ENCODE measurements at regions not wholly inside any gene's neighbourhood (a gene's known extent, or its start where the extent isn't known, plus 50 kb on each side); places are given as distances from the start of the nearest gene placed in this dataset.

DNA sequence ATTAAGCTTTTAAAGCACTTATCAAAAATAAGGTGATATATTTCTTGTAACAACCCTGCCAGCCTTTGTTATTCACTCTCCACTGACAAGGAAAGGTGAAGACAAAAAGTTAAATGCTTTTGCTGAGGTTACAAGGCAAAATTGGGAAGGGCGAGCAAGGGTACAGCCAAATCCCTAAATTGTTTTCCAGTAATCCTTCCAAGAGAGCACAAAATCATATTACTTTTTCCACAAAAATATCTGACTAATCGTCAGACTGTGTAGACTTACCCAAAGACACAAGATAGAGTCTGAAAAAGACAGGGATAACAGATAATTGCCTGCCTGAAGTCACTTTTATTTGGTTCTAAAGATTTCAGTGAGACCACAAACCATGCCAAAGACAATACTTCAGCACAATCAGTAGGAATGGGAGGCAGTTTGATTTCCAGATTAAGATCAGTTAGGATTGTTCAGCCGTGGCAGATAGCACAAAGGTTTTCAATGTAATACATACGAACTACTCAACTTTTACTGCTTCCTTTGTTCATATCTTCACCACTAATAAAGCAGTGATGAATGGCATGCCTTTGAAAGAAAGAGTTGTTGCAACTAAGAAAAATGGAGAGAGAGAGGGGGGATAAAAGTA, 383.8 kb upstream of the TUSC1 start:
- no peak for DNase-seq (ENCODE audit: extremely low spot score in 2 of 2)
- Histone ChIP-seq H3K27ac (no peak overlapping the region), H3K27me3 (no peaks in the 10 kb centered on the region), H3K36me3 (no peaks in the 10 kb centered on the region), H3K4me1 (no peaks in the 10 kb centered on the region), H3K9me3 (no peaks in the 10 kb centered on the region), H3K4me3 (no peak overlapping the region)
- TF ChIP-seq POLR2AphosphoS5 (IDR thresholded peaks at IDR 0.05; ENCODE audit: insufficient read depth in 1 of 2, low read depth in 1 of 2) = no peak
- TF ChIP-seq CTCF (IDR thresholded peaks at IDR 0.05) = no peak
- TF ChIP-seq POLR2A (IDR thresholded peaks at IDR 0.05) = no peak
- intact Hi-C loops (cut with DNase I) = no loop called here

GRCh38 chr9:26058111-26058895, 380.1 kb upstream of the TUSC1 start:
- no peak overlapping the region for H3K4me3 ChIP-seq
- H3K36me3 ChIP-seq = no peaks in the 10 kb centered on the region
- no peaks in the 10 kb centered on the region for H3K27me3 ChIP-seq
- H3K4me1 ChIP-seq = no peaks in the 10 kb centered on the region
- H3K27ac ChIP-seq = no peak overlapping the region
- DNase-seq (ENCODE audit: extremely low spot score in 2 of 2) = no peak
- no peak for TF ChIP-seq POLR2AphosphoS5 (IDR thresholded peaks at IDR 0.05; ENCODE audit: insufficient read depth in 1 of 2, low read depth in 1 of 2)
- TF ChIP-seq CTCF (IDR thresholded peaks at IDR 0.05) = no peak
- no peak for TF ChIP-seq POLR2A (IDR thresholded peaks at IDR 0.05)
- intact Hi-C loops (cut with DNase I) = no loop called here
- H3K9me3 ChIP-seq = no peaks in the 10 kb centered on the region

DNA sequence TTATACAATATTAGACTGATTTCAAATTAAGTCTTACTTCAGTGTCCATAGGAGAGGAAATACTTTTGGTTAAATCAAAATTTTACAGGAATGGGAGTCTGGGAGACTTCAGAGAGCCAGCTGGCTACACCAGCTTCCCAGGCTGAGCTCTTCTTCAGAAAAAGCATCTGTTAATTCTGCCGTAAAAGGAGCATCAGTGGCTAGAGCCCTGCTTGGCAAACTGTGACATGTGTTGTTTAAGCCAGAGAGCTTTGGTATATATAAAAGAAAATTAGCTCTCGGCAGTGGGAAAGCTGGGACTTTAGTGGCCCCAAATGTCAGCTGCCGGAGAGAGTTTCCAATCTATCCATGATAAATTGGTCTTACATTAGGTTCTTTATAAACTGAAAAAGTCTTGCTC, 378.8 kb upstream of the TUSC1 start:
- Histone ChIP-seq H3K4me1 (no peaks in the 10 kb centered on the region), H3K27me3 (no peaks in the 10 kb centered on the region), H3K4me3 (no peak overlapping the region), H3K36me3 (no peaks in the 10 kb centered on the region), H3K9me3 (no peaks in the 10 kb centered on the region), H3K27ac (no peak overlapping the region)
- no peak for TF ChIP-seq CTCF (IDR thresholded peaks at IDR 0.05)
- TF ChIP-seq POLR2AphosphoS5 (IDR thresholded peaks at IDR 0.05; ENCODE audit: insufficient read depth in 1 of 2, low read depth in 1 of 2) = no peak
- no peak for TF ChIP-seq POLR2A (IDR thresholded peaks at IDR 0.05)
- intact Hi-C loops (cut with DNase I) = no loop called here
- DNase-seq (ENCODE audit: extremely low spot score in 2 of 2) = no peak

DNA sequence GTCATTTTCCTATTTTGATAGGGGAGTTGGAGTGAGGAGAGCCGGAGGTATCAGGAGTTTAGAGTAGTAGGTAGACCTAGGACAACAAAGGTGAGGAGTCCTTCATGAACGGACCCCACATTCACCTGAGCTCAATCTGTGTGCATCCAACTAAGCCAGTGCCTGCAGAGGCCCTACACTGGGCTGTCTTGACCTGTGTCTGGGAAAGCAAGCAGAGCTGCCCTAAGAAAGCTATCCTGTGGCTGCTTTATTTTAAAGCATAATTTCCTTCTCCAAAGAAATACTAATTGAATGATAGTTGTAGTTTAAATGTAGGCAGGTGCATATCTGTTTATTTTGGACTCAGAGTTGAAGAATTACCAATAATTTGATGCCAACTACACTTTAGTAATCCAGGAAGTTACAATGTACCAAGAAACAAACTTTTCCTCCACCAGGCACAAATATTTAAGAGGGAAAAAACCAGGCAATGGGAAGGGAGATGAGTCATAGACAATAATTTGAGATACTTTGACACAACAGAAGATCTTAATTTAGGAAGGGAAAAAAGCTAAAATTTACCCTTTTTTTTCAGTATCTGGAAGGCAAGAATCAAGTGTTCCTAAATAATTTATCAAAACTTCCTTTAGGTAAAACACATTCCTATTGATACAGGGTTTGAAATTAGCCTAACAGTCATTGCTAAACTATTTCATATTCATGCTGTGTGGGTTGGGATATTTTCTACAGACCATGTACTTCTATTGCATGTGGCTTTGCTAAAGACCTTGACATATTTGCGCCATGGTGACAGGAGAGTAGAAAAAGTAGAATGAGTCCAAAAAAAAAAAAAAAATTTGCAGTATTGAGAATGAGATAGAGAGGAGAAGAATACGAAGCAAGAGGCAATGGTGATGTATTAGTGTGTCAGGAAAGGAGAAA, 376.6 kb upstream of the TUSC1 start:
- Histone ChIP-seq H3K27ac (no peak overlapping the region), H3K4me1 (no peaks in the 10 kb centered on the region), H3K27me3 (no peaks in the 10 kb centered on the region), H3K4me3 (no peak overlapping the region), H3K36me3 (no peaks in the 10 kb centered on the region), H3K9me3 (no peaks in the 10 kb centered on the region)
- intact Hi-C loops (cut with DNase I) = no loop called here
- TF ChIP-seq POLR2AphosphoS5 (IDR thresholded peaks at IDR 0.05; ENCODE audit: insufficient read depth in 1 of 2, low read depth in 1 of 2) (no peak), POLR2A (IDR thresholded peaks at IDR 0.05) (no peak)
- DNase-seq (ENCODE audit: extremely low spot score in 2 of 2) = no peak

GRCh38 chr9:26053954-26054353, 375.7 kb upstream of the TUSC1 start:
- Histone ChIP-seq H3K27ac (no peak overlapping the region), H3K27me3 (no peaks in the 10 kb centered on the region), H3K4me3 (no peak overlapping the region), H3K9me3 (no peaks in the 10 kb centered on the region), H3K4me1 (no peaks in the 10 kb centered on the region), H3K36me3 (no peaks in the 10 kb centered on the region)
- intact Hi-C loops (cut with DNase I) = no loop called here
- no peak for DNase-seq (ENCODE audit: extremely low spot score in 2 of 2)
- TF ChIP-seq POLR2AphosphoS5 (IDR thresholded peaks at IDR 0.05; ENCODE audit: insufficient read depth in 1 of 2, low read depth in 1 of 2) (no peak), POLR2A (IDR thresholded peaks at IDR 0.05) (no peak), CTCF (IDR thresholded peaks at IDR 0.05) (no peak)
